WTC11 (cell line): ENCODE measurements at regions not wholly inside any gene's neighbourhood (a gene's known extent, or its start where the extent isn't known, plus 50 kb on each side); places are given as distances from the start of the nearest gene placed in this dataset.

Experiments
- ATAC-seq: fragments of 200-7000 bp; cut with Tn5 transposase; 2 replicates; pipeline ENCODE4 v1.10.0; 2021; ENCODE audit warnings: mild to moderate bottlenecking, moderate library complexity
- CTCF ChIA-PET: fragments of 300-600 bp; sonication (Branson Sonifier 250); formaldehyde crosslinking; loops from one replicate; lab custom pipeline; 2021; ENCODE audit warnings: antibody characterized with exemption; lab: Charles Lee
- POLR2A ChIA-PET: fragments of 350-600 bp; sonication (Branson Sonifier 250); formaldehyde crosslinking; loops from one replicate; lab custom pipeline; 2021; ENCODE audit warnings: antibody characterized with exemption; lab: Charles Lee
- DNase-seq: peaks from one replicate; pipeline ENCODE4 v3.0.0; 2021; ENCODE audit warnings: low spot score
- H3K27ac Mint-ChIP-seq: 2 replicates; pipeline ENCODE4 v1.8.0; 2021; ENCODE audit warnings: mixed read lengths
- H3K27me3 Mint-ChIP-seq: 2 replicates; pipeline ENCODE4 v1.8.0; 2021; ENCODE audit warnings: low read depth, mild to moderate bottlenecking, moderate library complexity, mixed read lengths
- H3K36me3 Mint-ChIP-seq: 2 replicates; pipeline ENCODE4 v1.8.0; 2021; ENCODE audit warnings: mixed read lengths
- H3K4me1 Mint-ChIP-seq: 2 replicates; pipeline ENCODE4 v1.8.0; 2022; ENCODE audit warnings: mixed read lengths
- H3K4me3 Mint-ChIP-seq: 2 replicates; pipeline ENCODE4 v1.8.0; 2021; ENCODE audit warnings: mild to moderate bottlenecking, moderate library complexity, mixed read lengths
- H3K9me3 Mint-ChIP-seq: 2 replicates; pipeline ENCODE4 v1.8.0; 2021; ENCODE audit warnings: mixed read lengths
- ATF1 ChIP-seq: sonication (generic); formaldehyde crosslinking; IDR thresholded peaks from 2 replicates; pipeline ENCODE4 v1.8.1; 2023; ENCODE audit warnings: mild to moderate bottlenecking, moderate library complexity, missing genetic modification reagents
- E2F1 ChIP-seq: sonication (generic); formaldehyde crosslinking; IDR thresholded peaks from 2 replicates; pipeline ENCODE4 v1.8.0; 2022; ENCODE audit warnings: mild to moderate bottlenecking, missing genetic modification reagents
- E2F4 ChIP-seq: sonication (generic); formaldehyde crosslinking; IDR thresholded peaks from 2 replicates; pipeline ENCODE4 v1.8.1; 2022; ENCODE audit warnings: low read depth, mild to moderate bottlenecking, moderate library complexity, missing genetic modification reagents, borderline replicate concordance
- ERG ChIP-seq: fragments of 250-450 bp; sonication (Bioruptor Pico); IDR thresholded peaks from 2 replicates; pipeline ENCODE4 v1.8.0; 2021; ENCODE audit warnings: mild to moderate bottlenecking
- ESRRA ChIP-seq: sonication (generic); formaldehyde crosslinking; IDR thresholded peaks from 2 replicates; pipeline ENCODE4 v1.8.1; 2022; ENCODE audit warnings: mild to moderate bottlenecking, missing genetic modification reagents, borderline replicate concordance
- ETV6 ChIP-seq: sonication (generic); formaldehyde crosslinking; IDR thresholded peaks from 2 replicates; pipeline ENCODE4 v1.8.1; 2022; ENCODE audit warnings: mild to moderate bottlenecking, missing genetic modification reagents
- FOXK1 ChIP-seq: sonication (generic); formaldehyde crosslinking; IDR thresholded peaks from 2 replicates; pipeline ENCODE4 v1.8.0; 2022; ENCODE audit warnings: mild to moderate bottlenecking, moderate library complexity, missing genetic modification reagents
- GRHL2 ChIP-seq: fragments of 250-450 bp; sonication (Bioruptor Pico); IDR thresholded peaks from 2 replicates; pipeline ENCODE4 v1.8.0; 2022; ENCODE audit warnings: mild to moderate bottlenecking, moderate library complexity; ENCODE audit not compliant: insufficient replicate concordance, severe bottlenecking
- HMGA2 ChIP-seq: fragments of 250-450 bp; sonication (Bioruptor Pico); IDR thresholded peaks from 2 replicates; pipeline ENCODE4 v1.4.0; 2021; ENCODE audit warnings: mild to moderate bottlenecking, moderate library complexity
- IRF1 ChIP-seq: sonication (generic); formaldehyde crosslinking; IDR thresholded peaks from 2 replicates; pipeline ENCODE4 v1.8.0; 2023; ENCODE audit warnings: missing genetic modification reagents
- KAT7 ChIP-seq: sonication (generic); formaldehyde crosslinking; IDR thresholded peaks from 2 replicates; pipeline ENCODE4 v1.8.1; 2023; ENCODE audit warnings: missing genetic modification reagents, mild to moderate bottlenecking, borderline replicate concordance
- NFATC4 ChIP-seq: fragments of 250-450 bp; sonication (Bioruptor Pico); IDR thresholded peaks from 2 replicates; pipeline ENCODE4 v1.9.0; 2021; ENCODE audit warnings: mild to moderate bottlenecking
- NFYB ChIP-seq: sonication (generic); formaldehyde crosslinking; conservative IDR thresholded peaks from 2 replicates; pipeline ENCODE4 v1.8.0; 2022; ENCODE audit warnings: low read depth, missing genetic modification reagents
- NR1H2 ChIP-seq: sonication (generic); formaldehyde crosslinking; IDR thresholded peaks from 2 replicates; pipeline ENCODE4 v1.9.0; 2021; ENCODE audit warnings: mild to moderate bottlenecking, moderate library complexity, missing genetic modification reagents
- NR3C1 ChIP-seq: sonication (generic); formaldehyde crosslinking; conservative IDR thresholded peaks from 2 replicates; pipeline ENCODE4 v1.8.1; 2023; ENCODE audit warnings: low read depth, mild to moderate bottlenecking, missing genetic modification reagents
- PREB ChIP-seq: sonication (generic); formaldehyde crosslinking; IDR thresholded peaks from 2 replicates; pipeline ENCODE4 v1.8.1; 2022; ENCODE audit warnings: mild to moderate bottlenecking, missing genetic modification reagents, moderate library complexity, borderline replicate concordance
- SMAD3 ChIP-seq: sonication (generic); formaldehyde crosslinking; IDR thresholded peaks from 2 replicates; pipeline ENCODE4 v1.8.0; 2022; ENCODE audit warnings: missing genetic modification reagents, mild to moderate bottlenecking, borderline replicate concordance
- SOX15 ChIP-seq: fragments of 250-450 bp; sonication (Bioruptor Pico); IDR thresholded peaks from 2 replicates; pipeline ENCODE4 v1.9.0; 2021; ENCODE audit warnings: mild to moderate bottlenecking
- TEAD4 ChIP-seq: sonication (generic); formaldehyde crosslinking; IDR thresholded peaks from 2 replicates; pipeline ENCODE4 v1.8.0; 2022; ENCODE audit warnings: mild to moderate bottlenecking, missing genetic modification reagents
- TP53 ChIP-seq: sonication (generic); formaldehyde crosslinking; IDR thresholded peaks from 2 replicates; pipeline ENCODE4 v1.8.1; 2023; ENCODE audit warnings: mild to moderate bottlenecking, missing genetic modification reagents
- USF2 ChIP-seq: sonication (generic); formaldehyde crosslinking; IDR thresholded peaks from 2 replicates; pipeline ENCODE4 v1.8.1; 2023; ENCODE audit warnings: mild to moderate bottlenecking, missing genetic modification reagents, moderate library complexity
- ZBTB21 ChIP-seq: sonication (generic); formaldehyde crosslinking; IDR thresholded peaks from 2 replicates; pipeline ENCODE4 v1.8.1; 2023; ENCODE audit warnings: mild to moderate bottlenecking, missing genetic modification reagents, borderline replicate concordance
- ZMAT4 ChIP-seq: fragments of 250-450 bp; sonication (Bioruptor Pico); IDR thresholded peaks from 2 replicates; pipeline ENCODE4 v1.9.0; 2021; ENCODE audit warnings: mild to moderate bottlenecking
- ZNF219 ChIP-seq: sonication (generic); formaldehyde crosslinking; IDR thresholded peaks from 2 replicates; pipeline ENCODE4 v1.8.0; 2023; ENCODE audit warnings: missing genetic modification reagents, mild to moderate bottlenecking, borderline replicate concordance
- ZNF317 ChIP-seq: sonication (generic); formaldehyde crosslinking; IDR thresholded peaks from 2 replicates; pipeline ENCODE4 v1.8.1; 2023; ENCODE audit warnings: low read depth, mild to moderate bottlenecking, moderate library complexity, missing genetic modification reagents, borderline replicate concordance
- ZNF416 ChIP-seq: fragments of 250-450 bp; sonication (Bioruptor Pico); IDR thresholded peaks from 2 replicates; pipeline ENCODE4 v1.9.0; 2021; ENCODE audit warnings: mild to moderate bottlenecking, inconsistent platforms
- ZNF512 ChIP-seq: sonication (generic); formaldehyde crosslinking; IDR thresholded peaks from 2 replicates; pipeline ENCODE4 v1.8.1; 2022; ENCODE audit warnings: missing genetic modification reagents, borderline replicate concordance
- ZNF671 ChIP-seq: fragments of 250-450 bp; sonication (Bioruptor Pico); IDR thresholded peaks from 2 replicates; pipeline ENCODE4 v1.8.0; 2021; ENCODE audit warnings: mild to moderate bottlenecking

GRCh38 chr6:27757307-27757706, 154.9 kb downstream of the OR2B2 start:
- H3K36me3 Mint-ChIP-seq = no peaks in the 10 kb centered on the region
- TF ChIP-seq ZNF671 (no peak), ZNF317 (no peak), ZNF416 (no peak), ATF1 (CRISPR knock-in tag) (no peak), ETV6 (CRISPR knock-in tag) (no peak), ESRRA (CRISPR knock-in tag) (no peak), HMGA2 (CRISPR knock-in tag) (no peak), ZNF219 (no peak), ZBTB21 (no peak), FOXK1 (CRISPR knock-in tag) (0 out of 2 replicates have a peak, but pooled peaks have one; percentile 15), NR1H2 (no peak), ZNF512 (CRISPR knock-in tag) (no peak), TEAD4 (peak; percentile 34; the same call in 1 of the 2 replicates), SMAD3 (CRISPR knock-in tag) (no peak), KAT7 (CRISPR knock-in tag) (no peak), IRF1 (no peak), TP53 (CRISPR knock-in tag) (no peak), NR3C1 (CRISPR knock-in tag) (no peak), ZMAT4 (CRISPR knock-in tag) (no peak), NFATC4 (CRISPR knock-in tag) (no peak), SOX15 (CRISPR knock-in tag) (no peak), E2F1 (no peak), GRHL2 (no peak), E2F4 (CRISPR knock-in tag) (no peak), NFYB (CRISPR knock-in tag) (no peak), ERG (CRISPR knock-in tag) (no peak), USF2 (CRISPR knock-in tag) (no peak), PREB (CRISPR knock-in tag) (no peak)

More at GRCh38 chr6:27757307-27757706, 154.9 kb downstream of the OR2B2 start:
- peak overlapping the region; percentile 64 for H3K4me3 Mint-ChIP-seq
- ATAC-seq (peak; percentile 58), DNase-seq (peak; percentile 69)
- ChIA-PET POLR2A (interaction anchor here (0.7 to 1.0 kb wide), 2 partner anchors 50 to 136 kb away, joined by 4 read pairs; a partner anchor contains a TSS), CTCF (interaction anchor here (0.7 to 5.0 kb wide), 5 partner anchors 13 to 85 kb away, joined by 3 to 57 read pairs (median 3); no protein-coding TSS in a partner anchor)
- peaks cover 82% of the 10 kb centered on the region for H3K27me3 Mint-ChIP-seq
- peaks cover 45% of the 10 kb centered on the region for H3K4me1 Mint-ChIP-seq
- H3K9me3 Mint-ChIP-seq = no peaks in the 10 kb centered on the region
- H3K27ac Mint-ChIP-seq = no peak overlapping the region
